K562 (cell line): ENCODE measurements at regions not wholly inside any gene's neighbourhood (a gene's known extent, or its start where the extent isn't known, plus 50 kb on each side); places are given as distances from the start of the nearest gene placed in this dataset.

Experiments
- ATAC-seq: fragments of 200-7000 bp; cut with Tn5 transposase; 3 replicates; pipeline ENCODE4 v1.9.1; 2020; ENCODE audit warnings: moderate library complexity
- BruUV-seq: library from RNA; stranded (reverse); fragments of 400-500 nt; replicated peaks from 2 replicates; lab custom pipeline; 2021; lab: Mats Ljungman, UMichigan
- CTCF ChIA-PET: fragments of 300-600 bp; formaldehyde crosslinking; extraction: SDS; loops from one replicate; lab custom pipeline; 2021; ENCODE audit warnings: low intra/inter-chr PET ratio; lab: Yijun Ruan, JAX
- POLR2A ChIA-PET: fragments of 300-600, 350-650 bp; sonication (Branson Sonifier 250); formaldehyde crosslinking; extraction: SDS; loops from one replicate; lab custom pipeline; 2021; ENCODE audit warnings: antibody characterized with exemption, inconsistent platforms; lab: Yijun Ruan, JAX
- DNase-seq, 4 experiments: peaks; one replicate each; pipeline versions ENCODE4 v3.0.0 to v3.0.0-alpha.2; 2011 to 2018; ENCODE audit warnings: low spot score in 3 of 4, mixed read lengths in 3 of 4; ENCODE audit errors: extremely low read depth in 1 of 4
- FAIRE-seq: peaks from 2 replicates; lab custom pipeline; 2011; peaks lifted over from hg19 to GRCh38; lab: Jason Lieb, UNC
- H2AFZ ChIP-seq: 2 replicates; pipeline ENCODE4 v1.6.0; 2011; ENCODE audit warnings: low read depth, low read length, control low read depth, inconsistent platforms
- H3K27ac ChIP-seq: fragments of 200-600 bp; 3 replicates; pipeline ENCODE4 v1.8.0; 2011; ENCODE audit warnings: low read depth, mild to moderate bottlenecking, control low read depth, inconsistent platforms, low read length, moderate library complexity, mixed read lengths; ENCODE audit errors: extremely low read depth
- H3K27me3 ChIP-seq, 2 experiments: fragments of 300-600 bp in 1 of 2; 2 replicates in 1 of 2; 3 replicates in 1 of 2; pipeline versions ENCODE4 v1.6.0 to v1.8.0; 2011; ENCODE audit warnings: inconsistent platforms in 2 of 2, low read length in 2 of 2, mild to moderate bottlenecking in 1 of 2, mixed read lengths in 1 of 2, moderate library complexity in 1 of 2; ENCODE audit not compliant: control insufficient read depth in 2 of 2, insufficient read depth in 2 of 2
- H3K36me3 ChIP-seq: fragments of 300-600 bp; 3 replicates; pipeline ENCODE4 v1.8.0; 2011; ENCODE audit warnings: mild to moderate bottlenecking, low read length, inconsistent platforms; ENCODE audit not compliant: control insufficient read depth, insufficient read depth
- H3K4me1 ChIP-seq, 2 experiments: fragments of 200-600 bp in 1 of 2; replicated peaks in 1 of 2; 2 replicates in 1 of 2; 3 replicates in 1 of 2; pipeline versions ENCODE4 v1.5.1 to v1.8.0; 2011; ENCODE audit warnings: inconsistent platforms in 2 of 2, low read length in 2 of 2, mild to moderate bottlenecking in 1 of 2, mixed read lengths in 1 of 2, moderate library complexity in 1 of 2; ENCODE audit not compliant: control insufficient read depth in 2 of 2, insufficient read depth in 2 of 2
- H3K4me2 ChIP-seq: 2 replicates; pipeline ENCODE4 v1.6.1; 2011; ENCODE audit warnings: low read length, control low read depth, inconsistent platforms, mixed read lengths; ENCODE audit not compliant: insufficient read depth
- H3K4me3 ChIP-seq: fragments of 200-600 bp; sonication (generic), shearing (Covaris generic); 2 replicates; pipeline ENCODE4 v1.5.1; 2016; ENCODE audit warnings: control low read depth, inconsistent platforms
- H3K79me2 ChIP-seq: fragments of 200-600 bp; 3 replicates; pipeline ENCODE4 v1.8.0; 2011; ENCODE audit warnings: low read length, inconsistent platforms; ENCODE audit not compliant: control insufficient read depth, insufficient read depth
- H3K9ac ChIP-seq, 2 experiments: 2 replicates each; pipeline versions ENCODE4 v1.6.0 to v1.6.1; 2011; ENCODE audit warnings: low read depth in 2 of 2, low read length in 2 of 2, control low read depth in 1 of 2, inconsistent platforms in 1 of 2, mild to moderate bottlenecking in 1 of 2, mixed read lengths in 1 of 2; ENCODE audit not compliant: insufficient read depth in 1 of 2
- H3K9me1 ChIP-seq: one replicate; pipeline ENCODE4 v1.6.0; 2011; ENCODE audit warnings: inconsistent platforms, mild to moderate bottlenecking, low read length, moderate library complexity; ENCODE audit not compliant: control insufficient read depth, insufficient read depth
- H3K9me3 ChIP-seq: replicated peaks from 2 replicates; pipeline ENCODE4 v1.5.1; 2011; ENCODE audit warnings: low read depth, low read length, inconsistent platforms; ENCODE audit not compliant: control insufficient read depth, insufficient read depth
- H4K20me1 ChIP-seq: replicated peaks from 2 replicates; pipeline ENCODE4 v1.6.1; 2011; ENCODE audit warnings: low read length, inconsistent platforms, mixed read lengths; ENCODE audit not compliant: control insufficient read depth, insufficient read depth
- ARID1B ChIP-seq: fragments of 450-650 bp; IDR thresholded peaks from 2 replicates; pipeline ENCODE4 v1.6.1; 2016; ENCODE audit warnings: antibody characterized with exemption, mild to moderate bottlenecking, inconsistent platforms
- BCLAF1 ChIP-seq, 2 experiments: fragments of 450-650 bp in 1 of 2; IDR thresholded peaks; 2 replicates each; pipeline ENCODE4 v1.6.1; 2011 to 2017; ENCODE audit warnings: low read depth in 2 of 2, antibody characterized with exemption in 1 of 2, borderline replicate concordance in 1 of 2, low read length in 1 of 2, mild to moderate bottlenecking in 1 of 2, mixed read lengths in 1 of 2; ENCODE audit not compliant: control insufficient read depth in 1 of 2
- CBFA2T3 ChIP-seq: fragments of 450-650 bp; IDR thresholded peaks from 2 replicates; pipeline ENCODE4 v1.6.1; 2017
- CREB3 ChIP-seq: fragments of 450-650 bp; conservative IDR thresholded peaks from 2 replicates; pipeline ENCODE4 v1.6.1; 2016; ENCODE audit warnings: missing genetic modification characterization, low read depth, mild to moderate bottlenecking, missing compliant biosample characterization, moderate library complexity
- CREM ChIP-seq: IDR thresholded peaks from 2 replicates; pipeline ENCODE4 v1.6.1; 2014; ENCODE audit warnings: antibody characterized with exemption, low read depth
- NCOA4 ChIP-seq: fragments of 450-650 bp; IDR thresholded peaks from 2 replicates; pipeline ENCODE4 v1.6.1; 2018; ENCODE audit warnings: mild to moderate bottlenecking; ENCODE audit not compliant: partially characterized antibody
- NCOR1 ChIP-seq: fragments of 450-650 bp; IDR thresholded peaks from 2 replicates; pipeline ENCODE4 v1.6.1; 2016; ENCODE audit warnings: mild to moderate bottlenecking, moderate library complexity
- NFYB ChIP-seq: IDR thresholded peaks from 2 replicates; pipeline ENCODE4 v1.6.1; 2011; ENCODE audit warnings: mild to moderate bottlenecking, moderate library complexity; ENCODE audit not compliant: insufficient read length; ENCODE audit errors: extremely low read depth
- PML ChIP-seq: IDR thresholded peaks from 2 replicates; pipeline ENCODE4 v1.6.1; 2012; ENCODE audit warnings: low read length, inconsistent platforms
- SMARCA4 ChIP-seq: fragments of 450-650 bp; IDR thresholded peaks from 2 replicates; pipeline ENCODE4 v1.6.1; 2016
- STAT5A ChIP-seq: IDR thresholded peaks from 2 replicates; pipeline ENCODE4 v1.6.1; 2012; ENCODE audit warnings: low read length, inconsistent platforms, borderline replicate concordance
- TCF3 ChIP-seq: sonication (generic); formaldehyde crosslinking; IDR thresholded peaks from 2 replicates; pipeline ENCODE4 v1.4.0; 2020; ENCODE audit warnings: mild to moderate bottlenecking, missing genetic modification reagents
- TEAD4 ChIP-seq, 2 experiments: sonication (generic) in 1 of 2; formaldehyde crosslinking in 1 of 2; IDR thresholded peaks; 2 replicates each; pipeline versions ENCODE4 v1.6.1 to v1.8.0; 2012 to 2022; ENCODE audit warnings: borderline replicate concordance in 1 of 2, inconsistent platforms in 1 of 2, low read length in 1 of 2, mild to moderate bottlenecking in 1 of 2, missing genetic modification reagents in 1 of 2
- ZNF512 ChIP-seq: IDR thresholded peaks from 2 replicates; pipeline ENCODE4 v1.6.1; 2016; ENCODE audit warnings: missing genetic modification characterization, missing compliant biosample characterization
- ZNF584 ChIP-seq: fragments of 200-800 bp; sonication (Bioruptor generic); IDR thresholded peaks from 2 replicates; pipeline ENCODE4 v1.6.1; 2016; ENCODE audit warnings: low read depth, mild to moderate bottlenecking, missing genetic modification characterization, missing compliant biosample characterization
- ZSCAN32 ChIP-seq: fragments of 450-650 bp; formaldehyde crosslinking; IDR thresholded peaks from 2 replicates; pipeline ENCODE4 v1.4.0; 2020; ENCODE audit warnings: mild to moderate bottlenecking, moderate library complexity
- WGBS: fragments of 100-300 bp; shearing (Covaris generic); methylation state at CpG from one replicate; pipeline ENCODE4 v1.1.6; 2016; ENCODE audit warnings: low coverage, mixed read lengths; ENCODE audit not compliant: insufficient coverage; ENCODE audit errors: missing lambda C conversion rate; 5-methylcytosine and 5-hydroxymethylcytosine counted together
- in situ Hi-C: fragments of 300-500 bp; cut with MboI; formaldehyde crosslinking; loops from 4 replicates; pipeline ENCODE4 v1.15.0; 2018; ENCODE audit warnings: inconsistent platforms, mixed read lengths
- intact Hi-C: fragments of 100-400 bp; cut with micrococcal nuclease; formaldehyde crosslinking; loops from 2 replicates; pipeline ENCODE4 v1.14.2; 2022

GRCh38 chr12:89800435-89800834, 91.8 kb upstream of the ATP2B1 start (continued):
- TF ChIP-seq TEAD4 (IDR thresholded peaks at IDR 0.05; ENCODE audit: low read length) (peak; percentile 88), TEAD4 (CRISPR knock-in tag; IDR thresholded peaks at IDR 0.05; ENCODE audit: borderline replicate concordance) (no peak), ZSCAN32 (CRISPR knock-in tag) (no peak), NCOR1 (peak; percentile 76), ARID1B (peak; percentile 90), CBFA2T3 (peak; percentile 89), PML (peak; percentile 52; the same call in 1 of the 2 replicates), NFYB (peak; percentile 39), NCOA4 (no peak)

GRCh38 chr12:89799316-89799715, 90.7 kb upstream of the ATP2B1 start:
- H3K4me1 ChIP-seq: peaks cover 6 to 29% of the 10 kb centered on the region in 2 experiments; a peak in 3 of 5 replicates
- 3% methylated on average over 3 of the region's 3 CpGs for WGBS
- no peak overlapping the region for H3K9ac ChIP-seq
- peaks cover 3% of the 10 kb centered on the region for H3K9me1 ChIP-seq
- H3K79me2 ChIP-seq: no peaks in the 10 kb centered on the region
- ATAC-seq: peak; percentile 60
- no peak overlapping the region for H3K4me3 ChIP-seq
- H3K9me3 ChIP-seq: no peaks in the 10 kb centered on the region
- H3K27ac ChIP-seq: no peak overlapping the region
- no peaks in the 10 kb centered on the region for H4K20me1 ChIP-seq
- no peak overlapping the region for H2AFZ ChIP-seq
- peak; percentile 80 for FAIRE-seq
- in situ Hi-C loops (no loop called here), intact Hi-C loops (no loop called here)
- H3K36me3 ChIP-seq: no peaks in the 10 kb centered on the region
- POLR2A ChIA-PET: interaction anchor here (1.8 kb wide), 1 partner anchor 19 kb away, joined by 6 read pairs; no protein-coding TSS in a partner anchor
- DNase-seq: peak in 2 of 4 experiments; percentile 48 to 70
- H3K4me2 ChIP-seq: no peak overlapping the region
- CTCF ChIA-PET: no interaction called here
- no TSS peak for BruUV-seq
- H3K27me3 ChIP-seq: no peaks in the 10 kb centered on the region
- TF ChIP-seq CREM: 0 out of 2 replicates have a peak, but pooled peaks have one; percentile 9
- no peak for TF ChIP-seq ZNF512 (tag)
- peak; percentile 71 for TF ChIP-seq PML
- no peak for TF ChIP-seq CREB3 (tag)
- peak; percentile 55; the same call in 1 of the 2 replicates for TF ChIP-seq SMARCA4
- no peak for TF ChIP-seq BCLAF1 (IDR thresholded peaks at IDR 0.05; ENCODE audit: borderline replicate concordance in 1 of 2, control insufficient read depth in 1 of 2, low read depth in 2 of 2, low read length in 1 of 2)
- peak; percentile 92 for TF ChIP-seq TEAD4 (IDR thresholded peaks at IDR 0.05; ENCODE audit: low read length)
- no peak for TF ChIP-seq TEAD4 (CRISPR knock-in tag; IDR thresholded peaks at IDR 0.05; ENCODE audit: borderline replicate concordance)
- peak; percentile 68 for TF ChIP-seq STAT5A
- peak; percentile 81 for TF ChIP-seq TCF3 (CRISPR knock-in tag)
- TF ChIP-seq ZNF584 (CRISPR knock-in tag): no peak
